GM18499 (cell line): ENCODE measurements at regions not wholly inside any gene's neighbourhood (a gene's known extent, or its start where the extent isn't known, plus 50 kb on each side); places are given as distances from the start of the nearest gene placed in this dataset.
"Not testable (repeated sequence)": the region's sequence is repeated elsewhere in the genome, so short reads cannot be mapped to it uniquely, and the experiment has no call there.

Experiments
- ATAC-seq: cut with Tn5 transposase; IDR thresholded peaks from one replicate; pipeline ENCODE4 v1.9.1; 2021; ENCODE audit warnings: moderate number of reproducible peaks; ENCODE audit not compliant: insufficient read depth, unreplicated experiment

GRCh38 chr5:122591828-122592227, 183.1 kb upstream of the SNX2 start:
- ATAC-seq, result no peak

GRCh38 chr5:122599000-122599399, 175.9 kb upstream of the SNX2 start:
- no peak for ATAC-seq

- ATAC-seq, result no peak
Observed at GRCh38 chr5:122600924-122601323, 174.0 kb upstream of the SNX2 start.

- ATAC-seq, result no peak
Observed at GRCh38 chr5:122602700-122603099, 172.2 kb upstream of the SNX2 start.

GRCh38 chr5:122605236-122605635, 169.6 kb upstream of the SNX2 start:
- no peak for ATAC-seq

GRCh38 chr5:122607818-122608217, 167.1 kb upstream of the SNX2 start:
- no peak for ATAC-seq

GRCh38 chr5:122608222-122608621, 166.7 kb upstream of the SNX2 start:
- ATAC-seq, result no peak

- ATAC-seq, result no peak
Observed at GRCh38 chr5:122611406-122611805, 163.5 kb upstream of the SNX2 start.

- no peak for ATAC-seq
Observed at GRCh38 chr5:122612901-122613300, 162.0 kb upstream of the SNX2 start.

GRCh38 chr5:122615146-122615545, 159.7 kb upstream of the SNX2 start:
- no peak for ATAC-seq

GRCh38 chr5:122615832-122616231, 159.0 kb upstream of the SNX2 start:
- no peak for ATAC-seq

GRCh38 chr5:122618046-122618445, 156.8 kb upstream of the SNX2 start:
- ATAC-seq, result not testable (repeated sequence)

- ATAC-seq, result not testable (repeated sequence)
Observed at GRCh38 chr5:122620768-122621167, 154.1 kb upstream of the SNX2 start.

- ATAC-seq, result not testable (repeated sequence)
Observed at GRCh38 chr5:122628714-122629113, 146.2 kb upstream of the SNX2 start.

GRCh38 chr5:122629121-122629677, 145.7 kb upstream of the SNX2 start:
- no peak for ATAC-seq

- no peak for ATAC-seq
Observed at GRCh38 chr5:122638581-122638980, 136.3 kb upstream of the SNX2 start.

- ATAC-seq, result no peak
Observed at GRCh38 chr5:122639033-122639432, 135.8 kb upstream of the SNX2 start.

GRCh38 chr5:122639864-122640263, 135.0 kb upstream of the SNX2 start:
- no peak for ATAC-seq

GRCh38 chr5:122649080-122649479, 125.8 kb upstream of the SNX2 start:
- no peak for ATAC-seq

- no peak for ATAC-seq
Observed at GRCh38 chr5:122653087-122654017, 121.5 kb upstream of the SNX2 start.

- no peak for ATAC-seq
Observed at GRCh38 chr5:122656160-122656559, 118.7 kb upstream of the SNX2 start.

GRCh38 chr5:122656577-122656976, 118.3 kb upstream of the SNX2 start:
- ATAC-seq, result no peak
